ENCODE measurements at regions not wholly inside any gene's neighbourhood (a gene's known extent, or its start where the extent isn't known, plus 50 kb on each side); places are given as distances from the start of the nearest gene placed in this dataset.

DNA sequence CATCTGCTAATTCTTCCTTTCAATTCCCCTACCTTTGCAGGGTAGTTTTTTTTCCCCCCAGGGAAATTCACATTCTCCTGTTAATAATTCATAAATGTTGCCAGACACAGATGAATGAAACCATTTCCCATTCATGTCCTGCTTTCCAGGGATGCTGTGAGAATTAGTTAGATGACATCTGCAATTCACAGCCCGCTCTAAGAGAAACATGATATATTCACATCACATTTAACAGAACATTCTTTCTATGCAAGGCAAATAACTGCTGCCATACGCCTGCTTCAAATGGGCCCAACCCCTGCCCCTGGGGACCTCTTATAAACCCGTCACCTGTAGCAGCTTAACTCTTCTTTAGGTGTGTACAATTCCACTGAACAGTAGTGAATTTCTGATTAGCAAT lies 110.6 kb upstream of the CTAGE1 start:
- TF ChIP-seq, protein P1, sequence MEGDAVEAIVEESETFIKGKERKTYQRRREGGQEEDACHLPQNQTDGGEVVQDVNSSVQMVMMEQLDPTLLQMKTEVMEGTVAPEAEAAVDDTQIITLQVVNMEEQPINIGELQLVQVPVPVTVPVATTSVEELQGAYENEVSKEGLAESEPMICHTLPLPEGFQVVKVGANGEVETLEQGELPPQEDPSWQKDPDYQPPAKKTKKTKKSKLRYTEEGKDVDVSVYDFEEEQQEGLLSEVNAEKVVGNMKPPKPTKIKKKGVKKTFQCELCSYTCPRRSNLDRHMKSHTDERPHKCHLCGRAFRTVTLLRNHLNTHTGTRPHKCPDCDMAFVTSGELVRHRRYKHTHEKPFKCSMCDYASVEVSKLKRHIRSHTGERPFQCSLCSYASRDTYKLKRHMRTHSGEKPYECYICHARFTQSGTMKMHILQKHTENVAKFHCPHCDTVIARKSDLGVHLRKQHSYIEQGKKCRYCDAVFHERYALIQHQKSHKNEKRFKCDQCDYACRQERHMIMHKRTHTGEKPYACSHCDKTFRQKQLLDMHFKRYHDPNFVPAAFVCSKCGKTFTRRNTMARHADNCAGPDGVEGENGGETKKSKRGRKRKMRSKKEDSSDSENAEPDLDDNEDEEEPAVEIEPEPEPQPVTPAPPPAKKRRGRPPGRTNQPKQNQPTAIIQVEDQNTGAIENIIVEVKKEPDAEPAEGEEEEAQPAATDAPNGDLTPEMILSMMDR (IDR thresholded peaks at IDR 0.05; ENCODE audit: insufficient read depth, low read length, poor library complexity, severe bottlenecking), result no peak
- TF ChIP-seq EZH2phosphoT487 (conservative IDR thresholded peaks at IDR 0.05; ENCODE audit: low read length), result no peak
